NCI-H345 (cell line): ENCODE measurements at regions not wholly inside any gene's neighbourhood (a gene's known extent, or its start where the extent isn't known, plus 50 kb on each side); places are given as distances from the start of the nearest gene placed in this dataset.

Experiments
- DNase-seq: peaks from one replicate; lab custom pipeline; 2025; lab: John Stamatoyannopoulos, UW

- no peak for DNase-seq
These were observed 551.8 kb upstream of the TYRP1 start for GRCh38 chr9:12141422-12141821.

GRCh38 chr9:12155401-12156134 is 537.6 kb upstream of the TYRP1 start:
- no peak for DNase-seq

GRCh38 chr9:12162181-12162815 is 530.9 kb upstream of the TYRP1 start:
- DNase-seq, result no peak

GRCh38 chr9:12163723-12164458 is 529.3 kb upstream of the TYRP1 start:
- DNase-seq, result no peak

- no peak for DNase-seq
These were observed 526.7 kb upstream of the TYRP1 start for GRCh38 chr9:12166518-12166917.

- DNase-seq, result no peak
These were observed 522.7 kb upstream of the TYRP1 start for GRCh38 chr9:12170456-12170855.

GRCh38 chr9:12178634-12179033 is 514.6 kb upstream of the TYRP1 start:
- no peak for DNase-seq

- DNase-seq, result no peak
These were observed 510.4 kb upstream of the TYRP1 start for GRCh38 chr9:12182806-12183205.

GRCh38 chr9:12183321-12183720 is 509.9 kb upstream of the TYRP1 start:
- DNase-seq, result no peak

GRCh38 chr9:12185856-12186255 is 507.3 kb upstream of the TYRP1 start:
- DNase-seq, result no peak

- no peak for DNase-seq
These were observed 501.6 kb upstream of the TYRP1 start for GRCh38 chr9:12191630-12192029.

- DNase-seq, result no peak
These were observed 498.5 kb upstream of the TYRP1 start for GRCh38 chr9:12194731-12195130.

GRCh38 chr9:12195456-12195855 is 497.7 kb upstream of the TYRP1 start:
- no peak for DNase-seq

- DNase-seq, result no peak
These were observed 488.7 kb upstream of the TYRP1 start for GRCh38 chr9:12204512-12204911.

GRCh38 chr9:12212860-12213259 is 480.3 kb upstream of the TYRP1 start:
- DNase-seq, result no peak

- no peak for DNase-seq
These were observed 471.7 kb upstream of the TYRP1 start for GRCh38 chr9:12221470-12221869.

- no peak for DNase-seq
These were observed 468.7 kb upstream of the TYRP1 start for GRCh38 chr9:12224449-12224848.

- no peak for DNase-seq
These were observed 462.5 kb upstream of the TYRP1 start for GRCh38 chr9:12230708-12231107.

- DNase-seq, result no peak
These were observed 461.4 kb upstream of the TYRP1 start for GRCh38 chr9:12231832-12232231.

GRCh38 chr9:12232836-12233235 is 460.3 kb upstream of the TYRP1 start:
- no peak for DNase-seq

GRCh38 chr9:12253941-12254340 is 439.2 kb upstream of the TYRP1 start:
- DNase-seq, result no peak

GRCh38 chr9:12266758-12267157 is 426.4 kb upstream of the TYRP1 start:
- DNase-seq, result no peak

GRCh38 chr9:12271421-12271891 is 421.7 kb upstream of the TYRP1 start:
- no peak for DNase-seq
